Lung (tissue), 11 donors: ENCODE measurements at regions not wholly inside any gene's neighbourhood (a gene's known extent, or its start where the extent isn't known, plus 50 kb on each side); places are given as distances from the start of the nearest gene placed in this dataset.

ENCODE experiments used
- ATAC-seq: fragments of 200-7000 bp; cut with Tn5 transposase; one replicate; pipeline ENCODE4 v1.9.1; 2020; ENCODE audit warnings: moderate number of reproducible peaks; ENCODE audit not compliant: insufficient read depth, low FRiP score
- DNase-seq, 3 donors: peaks; one replicate each; pipeline ENCODE4 v3.0.0-alpha.2; 2013 to 2017
- H3K27ac ChIP-seq, 2 donors: one replicate each; pipeline ENCODE4 v1.5.1; 2013; ENCODE audit warnings: mild to moderate bottlenecking in 2 of 2, moderate library complexity in 2 of 2, control low read depth in 1 of 2, inconsistent platforms in 1 of 2, low read depth in 1 of 2, low read length in 1 of 2
- H3K27me3 ChIP-seq, 3 donors: one replicate each; pipeline ENCODE4 v1.5.1; 2013; ENCODE audit warnings: low read length in 2 of 3; ENCODE audit not compliant: control insufficient read depth in 3 of 3, insufficient read depth in 3 of 3
- H3K36me3 ChIP-seq, 4 donors: one replicate each; pipeline ENCODE4 v1.5.1; 2013; ENCODE audit warnings: low read length in 4 of 4, mild to moderate bottlenecking in 1 of 4, moderate library complexity in 1 of 4; ENCODE audit not compliant: control insufficient read depth in 4 of 4, insufficient read depth in 4 of 4
- H3K4me1 ChIP-seq, 5 donors: one replicate each; pipeline ENCODE4 v1.5.1; 2013; ENCODE audit warnings: low read length in 5 of 5, mild to moderate bottlenecking in 2 of 5, moderate library complexity in 1 of 5; ENCODE audit not compliant: control insufficient read depth in 5 of 5, insufficient read depth in 5 of 5
- H3K4me3 ChIP-seq: one replicate; pipeline ENCODE4 v1.5.1; 2013; ENCODE audit warnings: mild to moderate bottlenecking, control low read depth, moderate library complexity
- H3K9ac ChIP-seq, 2 donors: one replicate each; pipeline ENCODE4 v1.5.1; 2013; ENCODE audit warnings: low read length in 2 of 2, control low read depth in 1 of 2; ENCODE audit not compliant: insufficient read depth in 1 of 2
- H3K9me3 ChIP-seq, 4 donors: one replicate each; pipeline ENCODE4 v1.5.1; 2013; ENCODE audit warnings: low read length in 3 of 4, mild to moderate bottlenecking in 1 of 4, moderate library complexity in 1 of 4; ENCODE audit not compliant: control insufficient read depth in 4 of 4, insufficient read depth in 3 of 4
- WGBS, 2 donors: extraction: QIAGEN DNeasy Blood & Tissue Kit; methylation state at CpG; one replicate each; pipeline ENCODE4 v1.1.7; 2013; 5-methylcytosine and 5-hydroxymethylcytosine counted together
- TF ChIP-seq, protein P1 (sequence below): IDR thresholded peaks from 2 replicates; pipeline ENCODE4 v1.5.1; 2012; ENCODE audit warnings: mild to moderate bottlenecking; ENCODE audit errors: control extremely low read depth, extremely low read depth
- donor health status: control.
- donor health status: control.
- donor health status: Bipolar disorder and iron deficiency.
- donor health status: healthy.
- donor health status: DM: yes; HTN: yes; CAD: no.

DNA sequence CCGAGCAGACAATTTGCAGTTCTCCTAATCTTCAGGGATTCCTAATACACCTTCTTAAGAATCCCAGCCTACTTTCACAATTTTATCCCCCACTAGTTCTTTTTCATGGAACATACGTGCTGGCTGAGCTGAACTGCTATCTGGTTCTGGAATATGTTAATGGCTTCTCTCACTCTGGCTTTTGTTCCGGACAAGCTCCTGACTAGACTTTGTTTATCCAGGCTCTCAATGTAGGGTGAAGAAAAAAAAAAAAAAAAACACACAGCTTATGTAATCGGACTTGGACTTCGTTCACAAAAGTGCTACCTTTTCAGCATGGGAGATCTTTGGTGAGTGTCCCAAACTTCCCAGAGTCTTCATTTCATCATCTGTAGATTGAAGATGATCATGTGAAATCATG is 555.4 kb upstream of the CPEB2 start:
- 63 to 64% methylated on average over 5 of the region's 5 CpGs for WGBS, 2 donors
- DNase-seq (peak in 1 of 3 donors; percentile 2), ATAC-seq (no peak)
- no peaks in the 10 kb centered on the region for H3K36me3 ChIP-seq
- TF ChIP-seq, protein P1, sequence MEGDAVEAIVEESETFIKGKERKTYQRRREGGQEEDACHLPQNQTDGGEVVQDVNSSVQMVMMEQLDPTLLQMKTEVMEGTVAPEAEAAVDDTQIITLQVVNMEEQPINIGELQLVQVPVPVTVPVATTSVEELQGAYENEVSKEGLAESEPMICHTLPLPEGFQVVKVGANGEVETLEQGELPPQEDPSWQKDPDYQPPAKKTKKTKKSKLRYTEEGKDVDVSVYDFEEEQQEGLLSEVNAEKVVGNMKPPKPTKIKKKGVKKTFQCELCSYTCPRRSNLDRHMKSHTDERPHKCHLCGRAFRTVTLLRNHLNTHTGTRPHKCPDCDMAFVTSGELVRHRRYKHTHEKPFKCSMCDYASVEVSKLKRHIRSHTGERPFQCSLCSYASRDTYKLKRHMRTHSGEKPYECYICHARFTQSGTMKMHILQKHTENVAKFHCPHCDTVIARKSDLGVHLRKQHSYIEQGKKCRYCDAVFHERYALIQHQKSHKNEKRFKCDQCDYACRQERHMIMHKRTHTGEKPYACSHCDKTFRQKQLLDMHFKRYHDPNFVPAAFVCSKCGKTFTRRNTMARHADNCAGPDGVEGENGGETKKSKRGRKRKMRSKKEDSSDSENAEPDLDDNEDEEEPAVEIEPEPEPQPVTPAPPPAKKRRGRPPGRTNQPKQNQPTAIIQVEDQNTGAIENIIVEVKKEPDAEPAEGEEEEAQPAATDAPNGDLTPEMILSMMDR, result no peak
- H3K4me3 ChIP-seq, result no peak overlapping the region
- H3K4me1 ChIP-seq, result peaks cover 0 to 3% (median 0%) of the 10 kb centered on the region in 5 donors
- H3K9me3 ChIP-seq, result no peaks in the 10 kb centered on the region
- no peak overlapping the region for H3K27ac ChIP-seq
- no peaks in the 10 kb centered on the region for H3K27me3 ChIP-seq
- H3K9ac ChIP-seq, result no peak overlapping the region

GRCh38 chr4:14449308-14449707 is 553.0 kb upstream of the CPEB2 start:
- Histone ChIP-seq H3K4me3 (no peak overlapping the region), H3K9ac (no peak overlapping the region), H3K27me3 (no peaks in the 10 kb centered on the region), H3K27ac (no peak overlapping the region), H3K36me3 (no peaks in the 10 kb centered on the region), H3K4me1 (peaks cover 0 to 8% (median 0%) of the 10 kb centered on the region in 5 donors), H3K9me3 (no peaks in the 10 kb centered on the region)
- no peak for DNase-seq
- TF ChIP-seq, protein P1, result no peak
- ATAC-seq, result no peak
- WGBS, 2 donors, result 65 to 81% methylated on average over 2 of the region's 2 CpGs

DNA sequence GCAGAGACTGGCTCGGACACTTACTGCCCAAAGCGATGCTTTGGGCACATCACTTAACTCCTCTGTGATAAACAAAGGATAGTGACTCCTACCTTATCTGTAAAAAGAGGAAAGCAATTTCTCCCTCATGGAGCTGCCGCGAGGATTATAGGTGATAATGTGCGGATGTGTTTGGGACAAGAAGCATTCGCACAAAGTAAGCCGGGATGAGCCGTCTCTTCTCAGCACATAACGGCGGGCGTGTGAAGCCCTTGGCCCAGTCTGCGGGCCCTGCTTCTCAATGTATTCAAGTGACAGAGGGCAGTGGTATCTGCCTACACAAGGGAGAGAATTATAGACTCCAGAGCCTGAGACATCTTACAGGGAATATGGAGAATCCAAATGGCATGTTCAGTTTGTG is 550.3 kb upstream of the CPEB2 start:
- Histone ChIP-seq H3K36me3 (no peaks in the 10 kb centered on the region), H3K4me1 (peaks cover 0 to 5% (median 0%) of the 10 kb centered on the region in 5 donors), H3K9ac (no peak overlapping the region), H3K9me3 (no peaks in the 10 kb centered on the region), H3K27me3 (no peaks in the 10 kb centered on the region), H3K4me3 (no peak overlapping the region), H3K27ac (no peak overlapping the region)
- ATAC-seq (no peak), DNase-seq (no peak)
- TF ChIP-seq, protein P1, result no peak
- 59 to 80% methylated on average over 12 of the region's 12 CpGs for WGBS, 2 donors

- Histone ChIP-seq H3K27me3 (no peaks in the 10 kb centered on the region), H3K4me3 (no peak overlapping the region), H3K4me1 (peaks cover 0 to 5% (median 0%) of the 10 kb centered on the region in 5 donors), H3K9ac (no peak overlapping the region), H3K9me3 (no peaks in the 10 kb centered on the region), H3K36me3 (no peaks in the 10 kb centered on the region), H3K27ac (no peak overlapping the region)
- TF ChIP-seq, protein P1, result no peak
- ATAC-seq (no peak), DNase-seq (no peak)
- WGBS, 2 donors, result 59 to 74% methylated on average over 6 of the region's 6 CpGs
These were observed 549.5 kb upstream of the CPEB2 start for GRCh38 chr4:14452764-14453163.
